Liver (tissue), 8 donors: ENCODE measurements at regions not wholly inside any gene's neighbourhood (a gene's known extent, or its start where the extent isn't known, plus 50 kb on each side); places are given as distances from the start of the nearest gene placed in this dataset.

Experiments used
- DNase-seq: peaks from one replicate; pipeline ENCODE4 v3.0.0-alpha.2; 2017; ENCODE audit warnings: low spot score
- H3K27ac ChIP-seq, 2 donors: one replicate each; pipeline ENCODE4 v1.7.0; 2013; ENCODE audit warnings: inconsistent platforms in 2 of 2, low read length in 2 of 2, control low read depth in 1 of 2, low read depth in 1 of 2, mild to moderate bottlenecking in 1 of 2
- H3K27me3 ChIP-seq, 4 donors: one replicate each; pipeline versions ENCODE4 v1.6.1 to v1.7.0; 2013; ENCODE audit warnings: low read length in 3 of 4, inconsistent platforms in 1 of 4, mild to moderate bottlenecking in 1 of 4, moderate library complexity in 1 of 4; ENCODE audit not compliant: control insufficient read depth in 4 of 4, insufficient read depth in 4 of 4
- H3K36me3 ChIP-seq, 4 donors: one replicate each; pipeline versions ENCODE4 v1.6.1 to v1.7.0; 2013; ENCODE audit warnings: low read length in 3 of 4, mild to moderate bottlenecking in 3 of 4, low read depth in 1 of 4, moderate library complexity in 1 of 4; ENCODE audit not compliant: control insufficient read depth in 4 of 4, insufficient read depth in 3 of 4
- H3K4me1 ChIP-seq, 4 donors: one replicate each; pipeline versions ENCODE4 v1.6.1 to v1.7.0; 2013; ENCODE audit warnings: low read length in 3 of 4, mild to moderate bottlenecking in 3 of 4, moderate library complexity in 1 of 4; ENCODE audit not compliant: control insufficient read depth in 4 of 4, insufficient read depth in 4 of 4
- H3K4me3 ChIP-seq, 3 donors: one replicate each; pipeline versions ENCODE4 v1.6.1 to v1.7.0; 2013; ENCODE audit warnings: low read length in 3 of 3, control low read depth in 1 of 3, low read depth in 1 of 3, mild to moderate bottlenecking in 1 of 3
- H3K9ac ChIP-seq, 2 donors: one replicate each; pipeline ENCODE4 v1.7.0; 2013; ENCODE audit warnings: low read length in 2 of 2, mild to moderate bottlenecking in 2 of 2, moderate library complexity in 2 of 2, control low read depth in 1 of 2, low read depth in 1 of 2
- H3K9me3 ChIP-seq, 4 donors: one replicate each; pipeline versions ENCODE4 v1.6.1 to v1.7.0; 2013; ENCODE audit warnings: low read length in 3 of 4; ENCODE audit not compliant: control insufficient read depth in 4 of 4
- ATF3 ChIP-seq: IDR thresholded peaks from 2 replicates; pipeline ENCODE4 v1.6.1; 2016; ENCODE audit warnings: antibody characterized with exemption
- CTCF ChIP-seq: fragments of 150-350 bp; IDR thresholded peaks from 2 replicates; pipeline ENCODE4 v1.5.1; 2017; ENCODE audit warnings: improper control_type of control experiment, low read depth, low read length; ENCODE audit not compliant: missing input control
- EGR1 ChIP-seq, 2 donors: IDR thresholded peaks; 2 replicates each; pipeline ENCODE4 v1.6.1; 2016 to 2018; ENCODE audit warnings: antibody characterized with exemption in 2 of 2, low read depth in 2 of 2
- FOXA1 ChIP-seq: IDR thresholded peaks from 2 replicates; pipeline ENCODE4 v1.6.1; 2016; ENCODE audit warnings: antibody characterized with exemption
- FOXA2 ChIP-seq: IDR thresholded peaks from 2 replicates; pipeline ENCODE4 v1.6.1; 2016; ENCODE audit warnings: antibody characterized with exemption
- GABPA ChIP-seq, 2 donors: IDR thresholded peaks in 1 of 2; conservative IDR thresholded peaks in 1 of 2; 2 replicates each; pipeline ENCODE4 v1.6.1; 2016; ENCODE audit warnings: antibody characterized with exemption in 2 of 2, mild to moderate bottlenecking in 1 of 2, moderate library complexity in 1 of 2
- HNF4A ChIP-seq, 2 donors: conservative IDR thresholded peaks; 2 replicates each; pipeline ENCODE4 v1.6.1; 2016; ENCODE audit warnings: antibody characterized with exemption in 2 of 2, mild to moderate bottlenecking in 2 of 2
- HNF4G ChIP-seq: IDR thresholded peaks from 2 replicates; pipeline ENCODE4 v1.6.1; 2016; ENCODE audit warnings: antibody characterized with exemption
- JUND ChIP-seq, 2 donors: IDR thresholded peaks; 2 replicates each; pipeline ENCODE4 v1.6.1; 2016; ENCODE audit warnings: antibody characterized with exemption in 2 of 2
- MAX ChIP-seq: IDR thresholded peaks from 2 replicates; pipeline ENCODE4 v1.6.1; 2016; ENCODE audit warnings: antibody characterized with exemption
- NR2F2 ChIP-seq: IDR thresholded peaks from 2 replicates; pipeline ENCODE4 v1.6.1; 2016; ENCODE audit warnings: antibody characterized with exemption
- RAD21 ChIP-seq, 2 donors: IDR thresholded peaks; 2 replicates each; pipeline ENCODE4 v1.6.1; 2016; ENCODE audit warnings: antibody characterized with exemption in 2 of 2, mild to moderate bottlenecking in 2 of 2
- REST ChIP-seq: IDR thresholded peaks from 2 replicates; pipeline ENCODE4 v1.6.1; 2016; ENCODE audit warnings: antibody characterized with exemption, mild to moderate bottlenecking
- RXRA ChIP-seq, 2 donors: IDR thresholded peaks; 2 replicates each; pipeline ENCODE4 v1.6.1; 2017 to 2018; ENCODE audit warnings: antibody characterized with exemption in 2 of 2, mild to moderate bottlenecking in 1 of 2
- SP1 ChIP-seq: IDR thresholded peaks from 2 replicates; pipeline ENCODE4 v1.6.1; 2018; ENCODE audit warnings: antibody characterized with exemption, mild to moderate bottlenecking
- TAF1 ChIP-seq: conservative IDR thresholded peaks from 2 replicates; pipeline ENCODE4 v1.6.1; 2016; ENCODE audit warnings: antibody characterized with exemption, mild to moderate bottlenecking
- YY1 ChIP-seq: IDR thresholded peaks from 2 replicates; pipeline ENCODE4 v1.6.1; 2016; ENCODE audit warnings: antibody characterized with exemption, mild to moderate bottlenecking
- ZBTB33 ChIP-seq: IDR thresholded peaks from 2 replicates; pipeline ENCODE4 v1.6.1; 2016; ENCODE audit warnings: antibody characterized with exemption
- WGBS: extraction: QIAGEN DNeasy Blood & Tissue Kit; methylation state at CpG from one replicate; pipeline ENCODE4 v1.1.7; 2013; 5-methylcytosine and 5-hydroxymethylcytosine counted together
- donor health status: healthy.
- donor health status: healthy.
- donor health status: healthy.
- donor health status: healthy.
- donor health status: healthy.

GRCh38 chrX:42505016-42505415 is 272.9 kb downstream of the PPP1R2C start:
- no peak for DNase-seq
- Histone ChIP-seq H3K9me3 (no peaks in the 10 kb centered on the region), H3K4me3 (no peak overlapping the region), H3K27ac (no peak overlapping the region), H3K9ac (no peak overlapping the region), H3K36me3 (no peaks in the 10 kb centered on the region), H3K4me1 (no peaks in the 10 kb centered on the region), H3K27me3 (no peaks in the 10 kb centered on the region)
- 85% methylated on average over 7 of the region's 7 CpGs for WGBS
- TF ChIP-seq HNF4A (conservative IDR thresholded peaks at IDR 0.05): no peak
- TF ChIP-seq YY1: no peak
- TF ChIP-seq JUND (IDR thresholded peaks at IDR 0.05): no peak
- no peak for TF ChIP-seq ZBTB33
- no peak for TF ChIP-seq MAX
- no peak for TF ChIP-seq FOXA2
- TF ChIP-seq HNF4G: no peak
- TF ChIP-seq ATF3: no peak
- no peak for TF ChIP-seq NR2F2
- no peak for TF ChIP-seq GABPA (IDR thresholded peaks at IDR 0.05 in 1 of 2, conservative IDR thresholded peaks at IDR 0.05 in 1 of 2)
- TF ChIP-seq RAD21 (IDR thresholded peaks at IDR 0.05): no peak
- no peak for TF ChIP-seq RXRA (IDR thresholded peaks at IDR 0.05)
- no peak for TF ChIP-seq CTCF
- TF ChIP-seq SP1: no peak
- TF ChIP-seq FOXA1: no peak
- TF ChIP-seq REST: no peak
- TF ChIP-seq TAF1: no peak

GRCh38 chrX:42499620-42500019 is 278.3 kb downstream of the PPP1R2C start:
- H3K4me3 ChIP-seq: no peak overlapping the region
- H3K4me1 ChIP-seq: no peaks in the 10 kb centered on the region
- no peaks in the 10 kb centered on the region for H3K27me3 ChIP-seq
- H3K9me3 ChIP-seq: no peaks in the 10 kb centered on the region
- no peak overlapping the region for H3K9ac ChIP-seq
- no peak for DNase-seq
- H3K36me3 ChIP-seq: no peaks in the 10 kb centered on the region
- WGBS: 94% methylated on average over 2 of the region's 2 CpGs
- H3K27ac ChIP-seq: no peak overlapping the region
- no peak for TF ChIP-seq YY1
- TF ChIP-seq TAF1: no peak
- no peak for TF ChIP-seq SP1
- TF ChIP-seq FOXA2: no peak
- no peak for TF ChIP-seq HNF4G
- TF ChIP-seq EGR1 (IDR thresholded peaks at IDR 0.05; ENCODE audit: low read depth in 2 of 2): no peak
- no peak for TF ChIP-seq HNF4A (conservative IDR thresholded peaks at IDR 0.05)
- TF ChIP-seq NR2F2: no peak
- TF ChIP-seq MAX: no peak
- TF ChIP-seq REST: no peak
- TF ChIP-seq FOXA1: no peak
- TF ChIP-seq ZBTB33: no peak
- no peak for TF ChIP-seq RXRA (IDR thresholded peaks at IDR 0.05)
- no peak for TF ChIP-seq RAD21 (IDR thresholded peaks at IDR 0.05)
